ENCODE measurements at regions not wholly inside any gene's neighbourhood (a gene's known extent, or its start where the extent isn't known, plus 50 kb on each side); places are given as distances from the start of the nearest gene placed in this dataset.

DNA sequence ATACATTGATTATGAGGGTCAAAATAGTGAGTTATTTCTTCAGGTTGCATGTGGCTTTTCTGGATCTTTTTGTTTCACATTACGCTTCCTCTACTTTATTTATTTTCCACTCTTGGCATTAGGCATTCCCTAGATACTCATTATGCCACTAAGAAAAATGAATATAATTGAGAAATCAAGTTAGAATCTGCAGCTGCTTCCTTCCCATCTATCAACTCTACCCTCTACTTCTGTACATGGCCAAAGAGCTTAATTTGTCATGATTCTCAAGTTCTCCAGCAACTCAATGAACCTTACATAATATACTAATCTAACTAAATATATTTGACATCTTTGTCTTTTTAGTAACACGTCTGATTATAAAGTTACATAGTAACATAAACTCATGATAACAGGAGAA is 598.1 kb upstream of the LRRTM4 start:
- no peaks in the 10 kb centered on the region for H3K9me3 ChIP-seq (ENCODE audit: control insufficient read depth, insufficient read depth, low read depth, low read length)
- H3K27ac ChIP-seq (ENCODE audit: extremely low read depth, low read depth, low read length), result no peak overlapping the region
- CTCF ChIA-PET, result no interaction called here
- TF ChIP-seq, protein P1, sequence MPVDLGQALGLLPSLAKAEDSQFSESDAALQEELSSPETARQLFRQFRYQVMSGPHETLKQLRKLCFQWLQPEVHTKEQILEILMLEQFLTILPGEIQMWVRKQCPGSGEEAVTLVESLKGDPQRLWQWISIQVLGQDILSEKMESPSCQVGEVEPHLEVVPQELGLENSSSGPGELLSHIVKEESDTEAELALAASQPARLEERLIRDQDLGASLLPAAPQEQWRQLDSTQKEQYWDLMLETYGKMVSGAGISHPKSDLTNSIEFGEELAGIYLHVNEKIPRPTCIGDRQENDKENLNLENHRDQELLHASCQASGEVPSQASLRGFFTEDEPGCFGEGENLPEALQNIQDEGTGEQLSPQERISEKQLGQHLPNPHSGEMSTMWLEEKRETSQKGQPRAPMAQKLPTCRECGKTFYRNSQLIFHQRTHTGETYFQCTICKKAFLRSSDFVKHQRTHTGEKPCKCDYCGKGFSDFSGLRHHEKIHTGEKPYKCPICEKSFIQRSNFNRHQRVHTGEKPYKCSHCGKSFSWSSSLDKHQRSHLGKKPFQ (tag by site-specific recombination; IDR thresholded peaks at IDR 0.05), result no peak
- no peak for TF ChIP-seq ZNF747 (tag by site-specific recombination; IDR thresholded peaks at IDR 0.05)
- no peak overlapping the region for H3K4me3 ChIP-seq (ENCODE audit: low read depth, low read length)
- H3K36me3 ChIP-seq (ENCODE audit: control insufficient read depth in 2 of 2, insufficient read depth in 1 of 2, low read length in 2 of 2), result no peaks in the 10 kb centered on the region
- no peaks in the 10 kb centered on the region for H3K4me1 ChIP-seq (ENCODE audit: control insufficient read depth, insufficient read depth, low read length)
- POLR2A ChIA-PET, result no interaction called here

DNA sequence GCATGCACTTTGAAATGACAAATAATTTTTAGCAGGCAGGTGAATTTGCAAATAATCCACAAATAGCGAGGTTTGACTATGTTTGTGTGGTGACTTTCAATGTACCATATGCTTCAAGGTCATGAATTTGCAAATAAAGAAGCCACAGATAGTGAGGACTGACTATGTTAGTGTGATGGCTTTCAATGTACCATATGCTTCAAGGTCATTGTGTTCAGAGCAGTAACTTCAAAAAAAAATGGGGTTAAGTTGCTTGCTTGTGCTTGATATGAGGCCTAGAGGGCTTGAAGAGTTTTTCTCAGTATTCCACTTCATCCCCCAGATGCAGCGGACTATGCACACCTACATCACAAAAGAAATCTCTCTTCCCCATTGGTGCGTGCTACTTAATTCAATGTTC is 602.9 kb upstream of the LRRTM4 start:
- Histone ChIP-seq H3K36me3 (ENCODE audit: control insufficient read depth in 2 of 2, insufficient read depth in 1 of 2, low read length in 2 of 2) (no peaks in the 10 kb centered on the region), H3K4me1 (ENCODE audit: control insufficient read depth, insufficient read depth, low read length) (no peaks in the 10 kb centered on the region), H3K4me3 (ENCODE audit: low read depth, low read length) (no peak overlapping the region), H3K27ac (ENCODE audit: extremely low read depth, low read depth, low read length) (no peak overlapping the region), H3K9me3 (ENCODE audit: control insufficient read depth, insufficient read depth, low read depth, low read length) (no peaks in the 10 kb centered on the region)
- ChIA-PET CTCF (no interaction called here), POLR2A (no interaction called here)
- TF ChIP-seq BCL11B (tag by site-specific recombination; IDR thresholded peaks at IDR 0.05; ENCODE audit: low read depth) (no peak), ZSCAN30 (tag by site-specific recombination; IDR thresholded peaks at IDR 0.05) (no peak), ZNF701 (tag by site-specific recombination; IDR thresholded peaks at IDR 0.05) (no peak), ZBTB48 (tag by site-specific recombination; IDR thresholded peaks at IDR 0.05) (no peak), ZSCAN16 (tag by site-specific recombination; IDR thresholded peaks at IDR 0.05) (no peak), ZNF138 (tag by site-specific recombination; IDR thresholded peaks at IDR 0.05; ENCODE audit: borderline replicate concordance) (no peak), KLF9 (tag by site-specific recombination; IDR thresholded peaks at IDR 0.05; ENCODE audit: low read depth) (no peak), GFI1B (tag by site-specific recombination; IDR thresholded peaks at IDR 0.05) (no peak), GLI4 (tag by site-specific recombination; IDR thresholded peaks at IDR 0.05) (no peak), ZNF529 (tag by site-specific recombination; IDR thresholded peaks at IDR 0.05; ENCODE audit: insufficient replicate concordance) (no peak), ZNF324 (tag by site-specific recombination; IDR thresholded peaks at IDR 0.05) (no peak)
- TF ChIP-seq, protein P2, sequence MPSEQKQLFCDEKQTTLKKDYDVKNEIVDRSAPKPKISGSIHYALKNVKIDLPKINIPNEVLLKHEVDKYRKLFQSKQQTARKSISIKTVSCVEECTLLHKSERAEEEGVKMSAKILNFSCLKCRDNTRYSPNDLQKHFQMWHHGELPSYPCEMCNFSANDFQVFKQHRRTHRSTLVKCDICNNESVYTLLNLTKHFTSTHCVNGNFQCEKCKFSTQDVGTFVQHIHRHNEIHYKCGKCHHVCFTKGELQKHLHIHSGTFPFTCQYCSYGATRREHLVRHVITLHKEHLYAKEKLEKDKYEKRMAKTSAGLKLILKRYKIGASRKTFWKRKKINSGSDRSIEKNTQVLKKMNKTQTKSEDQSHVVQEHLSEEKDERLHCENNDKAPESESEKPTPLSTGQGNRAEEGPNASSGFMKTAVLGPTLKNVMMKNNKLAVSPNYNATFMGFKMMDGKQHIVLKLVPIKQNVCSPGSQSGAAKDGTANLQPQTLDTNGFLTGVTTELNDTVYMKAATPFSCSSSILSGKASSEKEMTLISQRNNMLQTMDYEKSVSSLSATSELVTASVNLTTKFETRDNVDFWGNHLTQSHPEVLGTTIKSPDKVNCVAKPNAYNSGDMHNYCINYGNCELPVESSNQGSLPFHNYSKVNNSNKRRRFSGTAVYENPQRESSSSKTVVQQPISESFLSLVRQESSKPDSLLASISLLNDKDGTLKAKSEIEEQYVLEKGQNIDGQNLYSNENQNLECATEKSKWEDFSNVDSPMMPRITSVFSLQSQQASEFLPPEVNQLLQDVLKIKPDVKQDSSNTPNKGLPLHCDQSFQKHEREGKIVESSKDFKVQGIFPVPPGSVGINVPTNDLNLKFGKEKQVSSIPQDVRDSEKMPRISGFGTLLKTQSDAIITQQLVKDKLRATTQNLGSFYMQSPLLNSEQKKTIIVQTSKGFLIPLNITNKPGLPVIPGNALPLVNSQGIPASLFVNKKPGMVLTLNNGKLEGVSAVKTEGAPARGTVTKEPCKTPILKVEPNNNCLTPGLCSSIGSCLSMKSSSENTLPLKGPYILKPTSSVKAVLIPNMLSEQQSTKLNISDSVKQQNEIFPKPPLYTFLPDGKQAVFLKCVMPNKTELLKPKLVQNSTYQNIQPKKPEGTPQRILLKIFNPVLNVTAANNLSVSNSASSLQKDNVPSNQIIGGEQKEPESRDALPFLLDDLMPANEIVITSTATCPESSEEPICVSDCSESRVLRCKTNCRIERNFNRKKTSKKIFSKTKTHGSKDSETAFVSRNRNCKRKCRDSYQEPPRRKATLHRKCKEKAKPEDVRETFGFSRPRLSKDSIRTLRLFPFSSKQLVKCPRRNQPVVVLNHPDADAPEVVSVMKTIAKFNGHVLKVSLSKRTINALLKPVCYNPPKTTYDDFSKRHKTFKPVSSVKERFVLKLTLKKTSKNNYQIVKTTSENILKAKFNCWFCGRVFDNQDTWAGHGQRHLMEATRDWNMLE (tag by site-specific recombination; conservative IDR thresholded peaks at IDR 0.05; ENCODE audit: low read depth), result no peak
- TF ChIP-seq, protein P3, sequence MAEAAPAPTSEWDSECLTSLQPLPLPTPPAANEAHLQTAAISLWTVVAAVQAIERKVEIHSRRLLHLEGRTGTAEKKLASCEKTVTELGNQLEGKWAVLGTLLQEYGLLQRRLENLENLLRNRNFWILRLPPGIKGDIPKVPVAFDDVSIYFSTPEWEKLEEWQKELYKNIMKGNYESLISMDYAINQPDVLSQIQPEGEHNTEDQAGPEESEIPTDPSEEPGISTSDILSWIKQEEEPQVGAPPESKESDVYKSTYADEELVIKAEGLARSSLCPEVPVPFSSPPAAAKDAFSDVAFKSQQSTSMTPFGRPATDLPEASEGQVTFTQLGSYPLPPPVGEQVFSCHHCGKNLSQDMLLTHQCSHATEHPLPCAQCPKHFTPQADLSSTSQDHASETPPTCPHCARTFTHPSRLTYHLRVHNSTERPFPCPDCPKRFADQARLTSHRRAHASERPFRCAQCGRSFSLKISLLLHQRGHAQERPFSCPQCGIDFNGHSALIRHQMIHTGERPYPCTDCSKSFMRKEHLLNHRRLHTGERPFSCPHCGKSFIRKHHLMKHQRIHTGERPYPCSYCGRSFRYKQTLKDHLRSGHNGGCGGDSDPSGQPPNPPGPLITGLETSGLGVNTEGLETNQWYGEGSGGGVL (tag by site-specific recombination; IDR thresholded peaks at IDR 0.05), result no peak

Data from HEK293 (cell line).